HG03520 (cell line): ENCODE measurements at regions not wholly inside any gene's neighbourhood (a gene's known extent, or its start where the extent isn't known, plus 50 kb on each side); places are given as distances from the start of the nearest gene placed in this dataset.

Experiments used
- ATAC-seq: cut with Tn5 transposase; IDR thresholded peaks from one replicate; pipeline ENCODE4 v1.9.1; 2021; ENCODE audit warnings: mild to moderate bottlenecking, moderate library complexity; ENCODE audit not compliant: unreplicated experiment

GRCh38 chr14:61847861-61848260 is 85.6 kb downstream of the SNAPC1 start:
- ATAC-seq, result no peak

- no peak for ATAC-seq
Measured at GRCh38 chr14:61854898-61855297, 92.7 kb downstream of the SNAPC1 start.

- ATAC-seq, result peak; percentile 97
Measured at GRCh38 chr14:61860294-61860918, 98.2 kb downstream of the SNAPC1 start.

- ATAC-seq, result no peak
Measured at GRCh38 chr14:61861320-61861865, 99.2 kb downstream of the SNAPC1 start.

GRCh38 chr14:61864329-61864898 is 102.2 kb downstream of the SNAPC1 start:
- no peak for ATAC-seq

- peak; percentile 91 for ATAC-seq
Measured at GRCh38 chr14:61866932-61867920, 105.0 kb downstream of the SNAPC1 start.

GRCh38 chr14:61868846-61869245 is 106.6 kb downstream of the SNAPC1 start:
- no peak for ATAC-seq

- no peak for ATAC-seq
Measured at GRCh38 chr14:61870163-61870562, 107.9 kb downstream of the SNAPC1 start.

- peak; percentile 93 for ATAC-seq
Measured at GRCh38 chr14:61872452-61872851, 110.2 kb downstream of the SNAPC1 start.

- no peak for ATAC-seq
Measured at GRCh38 chr14:61875483-61875882, 113.3 kb downstream of the SNAPC1 start.

- no peak for ATAC-seq
Measured at GRCh38 chr14:61876362-61877034, 114.3 kb downstream of the SNAPC1 start.

- ATAC-seq, result no peak
Measured at GRCh38 chr14:61877035-61877390, 114.8 kb downstream of the SNAPC1 start.

GRCh38 chr14:61877768-61878167 is 115.5 kb downstream of the SNAPC1 start:
- ATAC-seq, result no peak

GRCh38 chr14:61878931-61879330 is 116.7 kb downstream of the SNAPC1 start:
- no peak for ATAC-seq

- no peak for ATAC-seq
Measured at GRCh38 chr14:61881046-61881445, 118.8 kb downstream of the SNAPC1 start.

- ATAC-seq, result no peak
Measured at GRCh38 chr14:61884711-61885110, 122.5 kb downstream of the SNAPC1 start.

- ATAC-seq, result no peak
Measured at GRCh38 chr14:61885203-61885961, 123.2 kb downstream of the SNAPC1 start.

- no peak for ATAC-seq
Measured at GRCh38 chr14:61887628-61888027, 125.4 kb downstream of the SNAPC1 start.

GRCh38 chr14:61889914-61890351 is 127.7 kb downstream of the SNAPC1 start:
- ATAC-seq, result peak; percentile 98

GRCh38 chr14:61891170-61891569 is 128.9 kb downstream of the SNAPC1 start:
- ATAC-seq, result no peak
